ENCODE measurements at regions not wholly inside any gene's neighbourhood (a gene's known extent, or its start where the extent isn't known, plus 50 kb on each side); places are given as distances from the start of the nearest gene placed in this dataset.

DNA sequence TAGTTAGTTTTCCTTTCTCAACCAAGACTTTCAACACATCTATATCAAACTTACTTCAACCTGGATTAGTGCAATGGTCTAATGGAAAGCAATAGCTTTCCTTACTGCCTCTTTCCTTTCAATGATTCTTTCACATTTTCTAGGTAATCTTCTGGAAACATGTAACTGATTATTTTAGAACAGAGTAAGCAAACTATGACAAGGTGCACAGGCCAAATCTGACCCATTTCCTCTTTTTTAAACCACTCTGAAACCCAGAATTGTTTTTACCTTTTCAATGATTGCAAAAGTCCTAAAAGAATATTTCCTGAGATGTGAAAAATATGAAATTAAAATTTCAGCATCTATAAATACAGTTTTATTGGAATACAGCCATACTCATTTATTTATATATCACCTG lies 81.6 kb upstream of the TMTC2 start:
- Mint-ChIP-seq H3K4me3 (ENCODE audit: unreplicated experiment) (no peak overlapping the region), H3K27me3 (ENCODE audit: low read depth, unreplicated experiment) (no peaks in the 10 kb centered on the region), H3K9me3 (ENCODE audit: unreplicated experiment) (no peaks in the 10 kb centered on the region), H3K27ac (ENCODE audit: unreplicated experiment) (no peak overlapping the region), H3K36me3 (ENCODE audit: low read depth, unreplicated experiment) (no peaks in the 10 kb centered on the region), H3K4me1 (ENCODE audit: low read depth, unreplicated experiment) (peaks cover 10% of the 10 kb centered on the region)
- no peak for TF ChIP-seq EZH2 (IDR thresholded peaks at IDR 0.05; ENCODE audit: insufficient read depth, low read length)
- TF ChIP-seq, protein P1, sequence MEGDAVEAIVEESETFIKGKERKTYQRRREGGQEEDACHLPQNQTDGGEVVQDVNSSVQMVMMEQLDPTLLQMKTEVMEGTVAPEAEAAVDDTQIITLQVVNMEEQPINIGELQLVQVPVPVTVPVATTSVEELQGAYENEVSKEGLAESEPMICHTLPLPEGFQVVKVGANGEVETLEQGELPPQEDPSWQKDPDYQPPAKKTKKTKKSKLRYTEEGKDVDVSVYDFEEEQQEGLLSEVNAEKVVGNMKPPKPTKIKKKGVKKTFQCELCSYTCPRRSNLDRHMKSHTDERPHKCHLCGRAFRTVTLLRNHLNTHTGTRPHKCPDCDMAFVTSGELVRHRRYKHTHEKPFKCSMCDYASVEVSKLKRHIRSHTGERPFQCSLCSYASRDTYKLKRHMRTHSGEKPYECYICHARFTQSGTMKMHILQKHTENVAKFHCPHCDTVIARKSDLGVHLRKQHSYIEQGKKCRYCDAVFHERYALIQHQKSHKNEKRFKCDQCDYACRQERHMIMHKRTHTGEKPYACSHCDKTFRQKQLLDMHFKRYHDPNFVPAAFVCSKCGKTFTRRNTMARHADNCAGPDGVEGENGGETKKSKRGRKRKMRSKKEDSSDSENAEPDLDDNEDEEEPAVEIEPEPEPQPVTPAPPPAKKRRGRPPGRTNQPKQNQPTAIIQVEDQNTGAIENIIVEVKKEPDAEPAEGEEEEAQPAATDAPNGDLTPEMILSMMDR (IDR thresholded peaks at IDR 0.05; ENCODE audit: insufficient read depth, low read depth, low read length) = no peak
- H3K9ac ChIP-seq (ENCODE audit: low read length) = no peak overlapping the region
- H3K27me3 ChIP-seq (ENCODE audit: insufficient read depth, low read length) = no peaks in the 10 kb centered on the region
- H3K4me1 ChIP-seq (ENCODE audit: insufficient read depth, low read length) = no peaks in the 10 kb centered on the region
- no peaks in the 10 kb centered on the region for H3K79me2 ChIP-seq (ENCODE audit: insufficient read depth, low read length)
- H4K20me1 ChIP-seq (ENCODE audit: insufficient read depth, low read length) = no peaks in the 10 kb centered on the region
- H3K36me3 ChIP-seq (ENCODE audit: insufficient read depth, low read length) = no peaks in the 10 kb centered on the region
- no peaks in the 10 kb centered on the region for H3K9me3 ChIP-seq (ENCODE audit: insufficient read depth, low read depth, low read length)
- no peak overlapping the region for H3K4me2 ChIP-seq (ENCODE audit: low read length)
- no peak overlapping the region for H3K4me3 ChIP-seq (ENCODE audit: insufficient read depth, low read depth, low read length)
- FAIRE-seq (no peak), DNase-seq (ENCODE audit: low read depth) (no peak)
- H3K27ac ChIP-seq (ENCODE audit: low read depth, low read length) = no peak overlapping the region
- H2AFZ ChIP-seq (ENCODE audit: low read depth, low read length) = no peak overlapping the region

DNA sequence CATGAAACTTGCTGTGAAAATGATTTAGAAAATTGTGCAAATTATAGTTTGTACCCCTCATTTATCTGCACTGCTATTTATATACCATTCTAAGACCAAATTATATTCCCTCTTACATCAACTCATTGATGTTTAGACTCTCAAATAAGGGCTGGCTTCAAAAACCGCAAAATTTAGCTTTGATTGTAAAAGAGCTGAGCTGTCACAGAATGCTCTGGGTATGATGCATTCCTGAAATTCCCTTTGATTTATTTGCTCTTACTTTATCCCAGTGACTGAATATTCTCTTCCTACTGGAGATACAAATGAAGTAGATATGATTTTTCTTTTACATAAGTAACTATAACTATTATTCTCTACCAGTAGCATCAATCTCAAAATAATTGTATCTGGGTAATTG lies 78.0 kb upstream of the TMTC2 start:
- no peaks in the 10 kb centered on the region for H3K4me1 ChIP-seq (ENCODE audit: insufficient read depth, low read length)
- H3K27me3 Mint-ChIP-seq (ENCODE audit: low read depth, unreplicated experiment) = no peaks in the 10 kb centered on the region
- no peaks in the 10 kb centered on the region for H3K27me3 ChIP-seq (ENCODE audit: insufficient read depth, low read length)
- H2AFZ ChIP-seq (ENCODE audit: low read depth, low read length) = no peak overlapping the region
- no peak overlapping the region for H3K27ac ChIP-seq (ENCODE audit: low read depth, low read length)
- H3K9me3 ChIP-seq (ENCODE audit: insufficient read depth, low read depth, low read length) = no peaks in the 10 kb centered on the region
- H3K27ac Mint-ChIP-seq (ENCODE audit: unreplicated experiment) = no peak overlapping the region
- H3K36me3 ChIP-seq (ENCODE audit: insufficient read depth, low read length) = no peaks in the 10 kb centered on the region
- H3K4me2 ChIP-seq (ENCODE audit: low read length) = no peak overlapping the region
- no peaks in the 10 kb centered on the region for H4K20me1 ChIP-seq (ENCODE audit: insufficient read depth, low read length)
- H3K4me3 Mint-ChIP-seq (ENCODE audit: unreplicated experiment) = no peak overlapping the region
- no peak for FAIRE-seq
- no peak for TF ChIP-seq EZH2 (IDR thresholded peaks at IDR 0.05; ENCODE audit: insufficient read depth, low read length)
- TF ChIP-seq, protein P1 (IDR thresholded peaks at IDR 0.05; ENCODE audit: insufficient read depth, low read depth, low read length) = no peak
- H3K79me2 ChIP-seq (ENCODE audit: insufficient read depth, low read length) = no peaks in the 10 kb centered on the region
- H3K4me1 Mint-ChIP-seq (ENCODE audit: low read depth, unreplicated experiment) = peaks cover 10% of the 10 kb centered on the region
- H3K36me3 Mint-ChIP-seq (ENCODE audit: low read depth, unreplicated experiment) = no peaks in the 10 kb centered on the region
- peak; percentile 41 for DNase-seq (ENCODE audit: low read depth)
- H3K9ac ChIP-seq (ENCODE audit: low read length) = no peak overlapping the region
- H3K4me3 ChIP-seq (ENCODE audit: insufficient read depth, low read depth, low read length) = no peak overlapping the region
- no peaks in the 10 kb centered on the region for H3K9me3 Mint-ChIP-seq (ENCODE audit: unreplicated experiment)

DNA sequence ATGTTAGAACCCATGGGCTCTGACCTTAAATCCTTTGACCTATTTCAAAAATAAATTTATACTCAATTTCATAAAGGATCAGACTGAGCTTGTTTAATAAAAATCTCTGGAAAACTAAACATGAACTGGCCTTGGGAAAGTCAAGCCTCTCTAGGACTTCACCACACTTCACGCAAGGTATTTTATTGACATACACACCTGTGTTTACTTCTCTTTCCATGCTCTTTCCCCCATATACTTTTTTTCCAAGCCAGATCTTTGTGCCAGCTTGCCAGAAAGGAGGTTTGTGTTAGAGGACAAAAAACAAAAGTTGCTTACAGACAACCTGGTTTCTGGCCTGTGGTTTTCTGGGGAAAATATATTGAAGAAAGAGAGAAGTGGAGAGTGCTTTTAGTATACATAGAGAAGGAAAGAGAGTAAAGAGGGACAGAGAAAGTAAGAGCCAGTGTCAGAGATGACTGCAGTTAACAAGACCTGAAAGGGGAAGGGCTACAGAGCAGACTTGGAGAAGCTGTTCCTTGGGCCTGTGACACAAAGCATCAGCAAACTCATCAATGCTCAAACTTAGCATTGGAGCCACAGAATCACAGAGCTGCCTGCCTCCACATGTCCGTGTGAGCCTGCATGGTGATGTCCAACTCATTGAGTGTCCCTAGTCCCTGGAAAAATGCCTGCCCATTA lies 77.3 kb upstream of the TMTC2 start:
- H3K9me3 Mint-ChIP-seq (ENCODE audit: unreplicated experiment) = no peaks in the 10 kb centered on the region
- no peak for FAIRE-seq
- Histone ChIP-seq H3K9ac (ENCODE audit: low read length) (no peak overlapping the region), H3K36me3 (ENCODE audit: insufficient read depth, low read length) (no peaks in the 10 kb centered on the region), H3K27me3 (ENCODE audit: insufficient read depth, low read length) (no peaks in the 10 kb centered on the region), H3K4me2 (ENCODE audit: low read length) (no peak overlapping the region), H2AFZ (ENCODE audit: low read depth, low read length) (no peak overlapping the region), H3K4me3 (ENCODE audit: insufficient read depth, low read depth, low read length) (no peak overlapping the region), H3K27ac (ENCODE audit: low read depth, low read length) (no peak overlapping the region), H3K79me2 (ENCODE audit: insufficient read depth, low read length) (no peaks in the 10 kb centered on the region), H4K20me1 (ENCODE audit: insufficient read depth, low read length) (no peaks in the 10 kb centered on the region), H3K4me1 (ENCODE audit: insufficient read depth, low read length) (no peaks in the 10 kb centered on the region), H3K9me3 (ENCODE audit: insufficient read depth, low read depth, low read length) (no peaks in the 10 kb centered on the region)
- H3K36me3 Mint-ChIP-seq (ENCODE audit: low read depth, unreplicated experiment) = no peaks in the 10 kb centered on the region
- no peak overlapping the region for H3K4me3 Mint-ChIP-seq (ENCODE audit: unreplicated experiment)
- no peak for DNase-seq (ENCODE audit: low read depth)
- no peak for TF ChIP-seq EZH2 (IDR thresholded peaks at IDR 0.05; ENCODE audit: insufficient read depth, low read length)
- TF ChIP-seq, protein P1 (IDR thresholded peaks at IDR 0.05; ENCODE audit: insufficient read depth, low read depth, low read length) = no peak
- peaks cover 10% of the 10 kb centered on the region for H3K4me1 Mint-ChIP-seq (ENCODE audit: low read depth, unreplicated experiment)
- H3K27me3 Mint-ChIP-seq (ENCODE audit: low read depth, unreplicated experiment) = no peaks in the 10 kb centered on the region
- H3K27ac Mint-ChIP-seq (ENCODE audit: unreplicated experiment) = no peak overlapping the region

All from astrocyte (in vitro differentiated cells and primary cell).